ENCODE measurements at regions not wholly inside any gene's neighbourhood (a gene's known extent, or its start where the extent isn't known, plus 50 kb on each side); places are given as distances from the start of the nearest gene placed in this dataset.
"Not testable (repeated sequence)": the region's sequence is repeated elsewhere in the genome, so short reads cannot be mapped to it uniquely, and the experiment has no call there.

- FAIRE-seq, result peak; percentile 45
Observed at GRCh38 chr13:30058429-30058828, 208.0 kb upstream of the UBL3 start.

GRCh38 chr13:30054546-30054945, 204.1 kb upstream of the UBL3 start:
- not testable (repeated sequence) for FAIRE-seq

- no peak for FAIRE-seq
Observed at GRCh38 chr13:30053939-30054338, 203.5 kb upstream of the UBL3 start.

GRCh38 chr13:30052120-30052519, 201.7 kb upstream of the UBL3 start:
- no peak for FAIRE-seq

- no peak for FAIRE-seq
Observed at GRCh38 chr13:30051531-30052060, 201.2 kb upstream of the UBL3 start.

- no peak for FAIRE-seq
Observed at GRCh38 chr13:30049692-30050091, 199.3 kb upstream of the UBL3 start.

- no peak for FAIRE-seq
Observed at GRCh38 chr13:30047154-30047874, 196.9 kb upstream of the UBL3 start.

GRCh38 chr13:30045916-30046704, 195.7 kb upstream of the UBL3 start:
- no peak for FAIRE-seq

- FAIRE-seq, result no peak
Observed at GRCh38 chr13:30044932-30045331, 194.5 kb upstream of the UBL3 start.

- FAIRE-seq, result no peak
Observed at GRCh38 chr13:30043631-30043925, 193.2 kb upstream of the UBL3 start.

GRCh38 chr13:30042891-30043630, 192.6 kb upstream of the UBL3 start:
- FAIRE-seq, result no peak

GRCh38 chr13:30042272-30042671, 191.9 kb upstream of the UBL3 start:
- no peak for FAIRE-seq

- no peak for FAIRE-seq
Observed at GRCh38 chr13:30039511-30039911, 189.1 kb upstream of the UBL3 start.

- no peak for FAIRE-seq
Observed at GRCh38 chr13:30038884-30039283, 188.5 kb upstream of the UBL3 start.

- FAIRE-seq, result no peak
Observed at GRCh38 chr13:30037766-30038165, 187.3 kb upstream of the UBL3 start.

- FAIRE-seq, result no peak
Observed at GRCh38 chr13:30037306-30037705, 186.9 kb upstream of the UBL3 start.

GRCh38 chr13:30034458-30034795, 184.0 kb upstream of the UBL3 start:
- FAIRE-seq, result no peak

GRCh38 chr13:30033681-30034457, 183.5 kb upstream of the UBL3 start:
- no peak for FAIRE-seq

- no peak for FAIRE-seq
Observed at GRCh38 chr13:30032263-30032662, 181.8 kb upstream of the UBL3 start.

GRCh38 chr13:30031488-30031887, 181.1 kb upstream of the UBL3 start:
- no peak for FAIRE-seq

- no peak for FAIRE-seq
Observed at GRCh38 chr13:30030141-30030750, 179.8 kb upstream of the UBL3 start.

Measured in islet of Langerhans (tissue), 1 donor.